ENCODE measurements at regions not wholly inside any gene's neighbourhood (a gene's known extent, or its start where the extent isn't known, plus 50 kb on each side); places are given as distances from the start of the nearest gene placed in this dataset.

- H3K9me3 ChIP-seq (ENCODE audit: insufficient read depth, low read depth), result no peaks in the 10 kb centered on the region
- ChIA-PET CTCF (no interaction called here), POLR2A (ENCODE audit: unreplicated experiment) (interaction anchor here (0.6 to 1.5 kb wide), 5 partner anchors 51 to 244 kb away, joined by 3 to 12 read pairs (median 3); no protein-coding TSS in a partner anchor)
- H3K4me3 ChIP-seq, result no peak overlapping the region
- intact Hi-C loops (cut with micrococcal nuclease; ENCODE audit: unreplicated experiment), result loop anchor here (1.0 to 10.0 kb wide), 11 partner anchors 9 to 1088 kb away; no protein-coding TSS in a partner anchor
- no peak overlapping the region for H2AFZ ChIP-seq
- no peaks in the 10 kb centered on the region for H3K27me3 ChIP-seq (ENCODE audit: insufficient read depth, low read depth)
- H3K79me2 ChIP-seq (ENCODE audit: low read depth), result no peaks in the 10 kb centered on the region
- H3F3A ChIP-seq (ENCODE audit: insufficient read depth, low read depth), result peaks cover 19% of the 10 kb centered on the region; the same call in 1 of the 2 replicates
- H3K9me2 ChIP-seq (ENCODE audit: insufficient read depth), result no peaks in the 10 kb centered on the region
- no TSS peak for BruUV-seq (replicated peaks)
- H3K27ac ChIP-seq, result peak overlapping the region; percentile 57
- H4K20me1 ChIP-seq (ENCODE audit: insufficient read depth), result no peaks in the 10 kb centered on the region
- DNase-seq, result peak; percentile 73 to 96
- TF ChIP-seq, protein P1, sequence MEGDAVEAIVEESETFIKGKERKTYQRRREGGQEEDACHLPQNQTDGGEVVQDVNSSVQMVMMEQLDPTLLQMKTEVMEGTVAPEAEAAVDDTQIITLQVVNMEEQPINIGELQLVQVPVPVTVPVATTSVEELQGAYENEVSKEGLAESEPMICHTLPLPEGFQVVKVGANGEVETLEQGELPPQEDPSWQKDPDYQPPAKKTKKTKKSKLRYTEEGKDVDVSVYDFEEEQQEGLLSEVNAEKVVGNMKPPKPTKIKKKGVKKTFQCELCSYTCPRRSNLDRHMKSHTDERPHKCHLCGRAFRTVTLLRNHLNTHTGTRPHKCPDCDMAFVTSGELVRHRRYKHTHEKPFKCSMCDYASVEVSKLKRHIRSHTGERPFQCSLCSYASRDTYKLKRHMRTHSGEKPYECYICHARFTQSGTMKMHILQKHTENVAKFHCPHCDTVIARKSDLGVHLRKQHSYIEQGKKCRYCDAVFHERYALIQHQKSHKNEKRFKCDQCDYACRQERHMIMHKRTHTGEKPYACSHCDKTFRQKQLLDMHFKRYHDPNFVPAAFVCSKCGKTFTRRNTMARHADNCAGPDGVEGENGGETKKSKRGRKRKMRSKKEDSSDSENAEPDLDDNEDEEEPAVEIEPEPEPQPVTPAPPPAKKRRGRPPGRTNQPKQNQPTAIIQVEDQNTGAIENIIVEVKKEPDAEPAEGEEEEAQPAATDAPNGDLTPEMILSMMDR (conservative IDR thresholded peaks at IDR 0.05), result no peak
- no peak for TF ChIP-seq EZH2 (IDR thresholded peaks at IDR 0.05; ENCODE audit: low read depth)
- no peaks in the 10 kb centered on the region for H3K36me3 ChIP-seq (ENCODE audit: low read depth)
- H3K4me1 ChIP-seq (replicated peaks; ENCODE audit: insufficient read depth), result peaks cover 23% of the 10 kb centered on the region
- H3K4me2 ChIP-seq, result peak overlapping the region; percentile 15
Measured at GRCh38 chr3:177295116-177295515, 97.8 kb upstream of the TBL1XR1 start.

DNA sequence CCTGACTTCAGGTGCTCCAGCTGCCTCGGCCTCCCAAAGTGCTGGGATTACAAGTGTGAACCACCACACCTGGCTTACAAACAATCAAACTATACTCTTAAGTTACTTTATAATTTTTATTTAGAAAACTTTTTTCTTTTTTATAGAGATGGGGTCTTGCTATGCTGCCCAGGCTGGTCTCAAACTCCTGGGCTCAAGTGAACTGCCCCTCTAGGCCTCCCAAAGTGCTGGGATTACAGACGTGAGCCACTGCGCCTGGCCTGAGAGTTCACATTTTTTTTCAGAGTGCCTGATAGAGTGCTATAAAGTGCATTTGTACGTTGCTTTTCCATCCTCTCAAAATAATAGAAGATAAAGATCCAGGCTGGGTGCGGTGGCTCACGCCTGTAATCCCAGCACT is 102.0 kb upstream of the TBL1XR1 start:
- Histone ChIP-seq H3K4me3 (no peak overlapping the region), H3K79me2 (ENCODE audit: low read depth) (no peaks in the 10 kb centered on the region), H2AFZ (no peak overlapping the region), H3F3A (ENCODE audit: insufficient read depth, low read depth) (peaks cover 23% of the 10 kb centered on the region), H4K20me1 (ENCODE audit: insufficient read depth) (no peaks in the 10 kb centered on the region), H3K9me2 (ENCODE audit: insufficient read depth) (no peaks in the 10 kb centered on the region), H3K27ac (no peak overlapping the region), H3K4me1 (replicated peaks; ENCODE audit: insufficient read depth) (peaks cover 20% of the 10 kb centered on the region), H3K36me3 (ENCODE audit: low read depth) (no peaks in the 10 kb centered on the region), H3K27me3 (ENCODE audit: insufficient read depth, low read depth) (no peaks in the 10 kb centered on the region), H3K4me2 (no peak overlapping the region), H3K9me3 (ENCODE audit: insufficient read depth, low read depth) (0 out of 2 replicates have a peak, but pooled peaks cover 3% of the 10 kb centered on the region)
- intact Hi-C loops (cut with micrococcal nuclease; ENCODE audit: unreplicated experiment), result loop anchor here (10.0 kb wide), 1 partner anchor 516 kb away; no protein-coding TSS in a partner anchor
- BruUV-seq (replicated peaks), result no TSS peak
- POLR2A ChIA-PET (ENCODE audit: unreplicated experiment), result interaction anchor here (0.6 kb wide), 1 partner anchor 61 kb away, joined by 5 read pairs; no protein-coding TSS in a partner anchor
- TF ChIP-seq, protein P1 (conservative IDR thresholded peaks at IDR 0.05), result no peak
- TF ChIP-seq EZH2 (IDR thresholded peaks at IDR 0.05; ENCODE audit: low read depth), result no peak
- DNase-seq, result no peak
- CTCF ChIA-PET, result no interaction called here

DNA sequence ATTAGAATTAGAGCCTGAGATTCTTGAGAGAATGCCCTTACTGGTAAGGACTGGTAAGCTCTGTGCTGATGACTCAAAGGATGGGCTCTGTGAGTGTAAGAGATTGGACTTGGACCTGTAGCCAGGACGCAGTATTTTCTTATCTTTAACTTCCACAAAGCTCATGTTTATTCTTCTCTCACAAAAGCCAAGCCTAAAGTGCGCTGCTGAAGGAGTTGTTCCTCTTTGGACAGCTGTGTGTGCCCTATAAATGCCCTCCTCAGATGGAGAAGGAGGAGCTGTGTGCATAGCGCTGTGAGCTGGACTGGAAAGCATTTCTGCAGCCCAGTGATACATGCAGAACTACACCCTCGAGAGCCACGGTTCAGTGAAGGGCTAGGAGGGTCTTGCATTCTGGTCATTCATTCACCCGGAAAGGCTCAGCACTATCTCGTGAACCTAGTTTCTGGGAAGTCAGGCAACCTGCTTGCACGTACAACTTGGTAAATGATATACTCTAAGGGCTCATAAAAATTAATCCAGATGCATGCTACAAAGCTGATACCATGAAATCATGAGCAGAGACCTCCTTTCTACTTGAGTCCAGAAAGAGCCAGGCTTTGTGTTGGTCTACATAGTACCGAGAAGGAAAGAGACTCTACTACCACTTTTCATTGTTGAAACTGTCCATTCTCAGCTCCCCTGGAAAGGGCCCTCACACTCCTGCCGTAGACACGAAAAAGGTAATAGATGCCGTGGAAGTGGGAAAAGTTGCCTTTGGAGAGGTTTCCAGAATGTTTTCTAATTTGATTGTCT is 103.0 kb upstream of the TBL1XR1 start:
- Histone ChIP-seq H3K9me2 (ENCODE audit: insufficient read depth) (no peaks in the 10 kb centered on the region), H3K9me3 (ENCODE audit: insufficient read depth, low read depth) (0 out of 2 replicates have a peak, but pooled peaks cover 3% of the 10 kb centered on the region), H3K36me3 (ENCODE audit: low read depth) (no peaks in the 10 kb centered on the region), H3K4me2 (no peak overlapping the region), H3K27ac (no peak overlapping the region), H4K20me1 (ENCODE audit: insufficient read depth) (no peaks in the 10 kb centered on the region), H3K4me3 (no peak overlapping the region), H3K27me3 (ENCODE audit: insufficient read depth, low read depth) (no peaks in the 10 kb centered on the region), H2AFZ (no peak overlapping the region), H3K4me1 (replicated peaks; ENCODE audit: insufficient read depth) (peaks cover 10% of the 10 kb centered on the region), H3K79me2 (ENCODE audit: low read depth) (no peaks in the 10 kb centered on the region), H3F3A (ENCODE audit: insufficient read depth, low read depth) (peaks cover 14% of the 10 kb centered on the region)
- intact Hi-C loops (cut with micrococcal nuclease; ENCODE audit: unreplicated experiment), result no loop called here
- TF ChIP-seq, protein P1 (conservative IDR thresholded peaks at IDR 0.05), result no peak
- no peak for TF ChIP-seq EZH2 (IDR thresholded peaks at IDR 0.05; ENCODE audit: low read depth)
- BruUV-seq (replicated peaks), result no TSS peak
- no peak for DNase-seq
- CTCF ChIA-PET, result interaction anchor here (0.6 kb wide), 1 partner anchor 106 kb away, joined by 6 read pairs; no protein-coding TSS in a partner anchor
- POLR2A ChIA-PET (ENCODE audit: unreplicated experiment), result interaction anchor here (0.6 kb wide), 2 partner anchors 49 to 60 kb away, joined by 5 to 6 read pairs; no protein-coding TSS in a partner anchor

Data from PC-9 (cell line).